ENCODE measurements at regions not wholly inside any gene's neighbourhood (a gene's known extent, or its start where the extent isn't known, plus 50 kb on each side); places are given as distances from the start of the nearest gene placed in this dataset.

- H3K79me2 ChIP-seq (ENCODE audit: insufficient read depth, low read length), result no peaks in the 10 kb centered on the region
- TF ChIP-seq CTCF (IDR thresholded peaks at IDR 0.05; ENCODE audit: low read length) (no peak), EZH2 (IDR thresholded peaks at IDR 0.05; ENCODE audit: borderline replicate concordance, low read length) (no peak)
- H3F3A ChIP-seq (ENCODE audit: insufficient read depth, low read length), result no peaks in the 10 kb centered on the region
- no peak overlapping the region for H2AFZ ChIP-seq (ENCODE audit: low read length)
- no peaks in the 10 kb centered on the region for H3K36me3 ChIP-seq (ENCODE audit: insufficient read depth, low read length)
- no peak overlapping the region for H3K27ac ChIP-seq (ENCODE audit: low read depth, low read length, poor library complexity, severe bottlenecking)
- no peaks in the 10 kb centered on the region; the same call in 1 of the 2 replicates for H3K9me2 ChIP-seq (ENCODE audit: low read depth, low read length)
- no peak overlapping the region for H3K9ac ChIP-seq (ENCODE audit: low read length)
- H3K27me3 ChIP-seq (ENCODE audit: insufficient read depth, low read length), result no peaks in the 10 kb centered on the region
- no peak overlapping the region for H3K4me3 ChIP-seq (ENCODE audit: low read depth, low read length, poor library complexity, severe bottlenecking)
- no peak overlapping the region for H3K4me2 ChIP-seq (ENCODE audit: low read length)
- no peaks in the 10 kb centered on the region for H4K20me1 ChIP-seq (ENCODE audit: insufficient read depth, low read length)
- H3K9me3 ChIP-seq (ENCODE audit: low read length), result no peaks in the 10 kb centered on the region
- no peaks in the 10 kb centered on the region for H3K4me1 ChIP-seq (ENCODE audit: insufficient read depth, low read length, severe bottlenecking)
These were observed 244.4 kb upstream of the SLITRK1 start for GRCh38 chr13:84126671-84127171.

GRCh38 chr13:84121456-84121855 is 239.2 kb upstream of the SLITRK1 start:
- no peak overlapping the region for H2AFZ ChIP-seq (ENCODE audit: low read length)
- no peak for TF ChIP-seq EZH2 (IDR thresholded peaks at IDR 0.05; ENCODE audit: borderline replicate concordance, low read length)
- no peak for TF ChIP-seq CTCF (IDR thresholded peaks at IDR 0.05; ENCODE audit: low read length)
- H3F3A ChIP-seq (ENCODE audit: insufficient read depth, low read length), result no peaks in the 10 kb centered on the region

GRCh38 chr13:84118839-84119409 is 236.7 kb upstream of the SLITRK1 start:
- no peaks in the 10 kb centered on the region for H3K79me2 ChIP-seq (ENCODE audit: insufficient read depth, low read length)
- no peak overlapping the region for H3K27ac ChIP-seq (ENCODE audit: low read depth, low read length, poor library complexity, severe bottlenecking)
- no peaks in the 10 kb centered on the region for H3K36me3 ChIP-seq (ENCODE audit: insufficient read depth, low read length)
- no peaks in the 10 kb centered on the region for H3K27me3 ChIP-seq (ENCODE audit: insufficient read depth, low read length)
- no peaks in the 10 kb centered on the region; the same call in 1 of the 2 replicates for H3K9me2 ChIP-seq (ENCODE audit: low read depth, low read length)
- no peak overlapping the region for H3K9ac ChIP-seq (ENCODE audit: low read length)
- H3K9me3 ChIP-seq (ENCODE audit: low read length), result no peaks in the 10 kb centered on the region
- no peaks in the 10 kb centered on the region for H3F3A ChIP-seq (ENCODE audit: insufficient read depth, low read length)
- no peaks in the 10 kb centered on the region for H3K4me1 ChIP-seq (ENCODE audit: insufficient read depth, low read length, severe bottlenecking)
- no peak overlapping the region for H3K4me2 ChIP-seq (ENCODE audit: low read length)
- no peak overlapping the region for H2AFZ ChIP-seq (ENCODE audit: low read length)
- no peak overlapping the region for H3K4me3 ChIP-seq (ENCODE audit: low read depth, low read length, poor library complexity, severe bottlenecking)
- no peaks in the 10 kb centered on the region for H4K20me1 ChIP-seq (ENCODE audit: insufficient read depth, low read length)
- TF ChIP-seq EZH2 (IDR thresholded peaks at IDR 0.05; ENCODE audit: borderline replicate concordance, low read length) (no peak), CTCF (IDR thresholded peaks at IDR 0.05; ENCODE audit: low read length) (no peak)

More at GRCh38 chr13:84121456-84121855, 239.2 kb upstream of the SLITRK1 start:
- Histone ChIP-seq H3K9ac (ENCODE audit: low read length) (no peak overlapping the region), H3K9me3 (ENCODE audit: low read length) (no peaks in the 10 kb centered on the region), H3K4me3 (ENCODE audit: low read depth, low read length, poor library complexity, severe bottlenecking) (no peak overlapping the region), H3K27ac (ENCODE audit: low read depth, low read length, poor library complexity, severe bottlenecking) (no peak overlapping the region), H4K20me1 (ENCODE audit: insufficient read depth, low read length) (no peaks in the 10 kb centered on the region), H3K27me3 (ENCODE audit: insufficient read depth, low read length) (no peaks in the 10 kb centered on the region), H3K79me2 (ENCODE audit: insufficient read depth, low read length) (no peaks in the 10 kb centered on the region), H3K36me3 (ENCODE audit: insufficient read depth, low read length) (no peaks in the 10 kb centered on the region), H3K4me1 (ENCODE audit: insufficient read depth, low read length, severe bottlenecking) (no peaks in the 10 kb centered on the region), H3K9me2 (ENCODE audit: low read depth, low read length) (no peaks in the 10 kb centered on the region; the same call in 1 of the 2 replicates), H3K4me2 (ENCODE audit: low read length) (no peak overlapping the region)
